ENCODE measurements at regions not wholly inside any gene's neighbourhood (a gene's known extent, or its start where the extent isn't known, plus 50 kb on each side); places are given as distances from the start of the nearest gene placed in this dataset.

GRCh38 chr21:38888991-38889561 is 83.3 kb downstream of the ETS2 start:
- Histone ChIP-seq H3K27me3 (ENCODE audit: insufficient read depth, poor library complexity, severe bottlenecking) (no peaks in the 10 kb centered on the region), H3K4me3 (ENCODE audit: severe bottlenecking) (no peak overlapping the region), H3K36me3 (ENCODE audit: low read depth) (no peaks in the 10 kb centered on the region), H3K27ac (ENCODE audit: poor library complexity, severe bottlenecking) (no peak overlapping the region), H3K9me3 (ENCODE audit: severe bottlenecking) (no peaks in the 10 kb centered on the region), H3K4me1 (ENCODE audit: insufficient read depth, poor library complexity, severe bottlenecking) (no peaks in the 10 kb centered on the region)
- ATAC-seq (ENCODE audit: low read depth): no peak
- DNase-seq (ENCODE audit: low spot score): no peak
- no peak for TF ChIP-seq CTCF (IDR thresholded peaks at IDR 0.05; ENCODE audit: poor library complexity, severe bottlenecking)

GRCh38 chr21:38887749-38888148 is 82.0 kb downstream of the ETS2 start:
- no peak for TF ChIP-seq CTCF (IDR thresholded peaks at IDR 0.05; ENCODE audit: poor library complexity, severe bottlenecking)
- H3K9me3 ChIP-seq (ENCODE audit: severe bottlenecking): no peaks in the 10 kb centered on the region
- no peaks in the 10 kb centered on the region for H3K27me3 ChIP-seq (ENCODE audit: insufficient read depth, poor library complexity, severe bottlenecking)
- no peaks in the 10 kb centered on the region for H3K4me1 ChIP-seq (ENCODE audit: insufficient read depth, poor library complexity, severe bottlenecking)
- H3K27ac ChIP-seq (ENCODE audit: poor library complexity, severe bottlenecking): no peak overlapping the region
- DNase-seq (ENCODE audit: low spot score) (no peak), ATAC-seq (ENCODE audit: low read depth) (no peak)
- no peak overlapping the region for H3K4me3 ChIP-seq (ENCODE audit: severe bottlenecking)
- H3K36me3 ChIP-seq (ENCODE audit: low read depth): no peaks in the 10 kb centered on the region

GRCh38 chr21:38887062-38887686 is 81.4 kb downstream of the ETS2 start:
- H3K36me3 ChIP-seq (ENCODE audit: low read depth): no peaks in the 10 kb centered on the region
- no peak for DNase-seq (ENCODE audit: low spot score)
- no peak overlapping the region for H3K4me3 ChIP-seq (ENCODE audit: severe bottlenecking)
- no peaks in the 10 kb centered on the region for H3K4me1 ChIP-seq (ENCODE audit: insufficient read depth, poor library complexity, severe bottlenecking)
- no peaks in the 10 kb centered on the region for H3K9me3 ChIP-seq (ENCODE audit: severe bottlenecking)
- H3K27ac ChIP-seq (ENCODE audit: poor library complexity, severe bottlenecking): no peak overlapping the region
- no peak for ATAC-seq (ENCODE audit: low read depth)
- TF ChIP-seq CTCF (IDR thresholded peaks at IDR 0.05; ENCODE audit: poor library complexity, severe bottlenecking): no peak
- no peaks in the 10 kb centered on the region for H3K27me3 ChIP-seq (ENCODE audit: insufficient read depth, poor library complexity, severe bottlenecking)

DNA sequence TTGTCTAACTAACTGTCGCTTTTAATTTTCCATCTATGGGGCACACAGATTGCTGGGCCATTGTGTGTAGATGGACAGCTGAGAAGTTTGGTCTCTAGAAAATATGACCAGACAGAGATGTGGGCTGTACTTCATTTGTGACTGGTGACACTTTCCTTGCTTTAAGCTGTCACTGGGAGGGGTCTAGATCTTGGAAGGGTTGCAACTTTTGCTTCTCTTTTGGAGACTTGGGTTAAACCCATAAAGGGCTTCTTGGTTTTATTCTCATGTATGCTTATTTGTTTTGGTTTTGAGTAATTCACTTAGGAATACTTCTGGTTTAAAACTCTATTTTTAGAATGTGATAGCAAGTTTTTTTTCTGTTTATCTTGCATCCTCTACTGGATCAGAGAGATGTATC is 80.2 kb downstream of the ETS2 start:
- Histone ChIP-seq H3K27ac (ENCODE audit: poor library complexity, severe bottlenecking) (no peak overlapping the region), H3K9me3 (ENCODE audit: severe bottlenecking) (peaks cover 3% of the 10 kb centered on the region), H3K4me1 (ENCODE audit: insufficient read depth, poor library complexity, severe bottlenecking) (no peaks in the 10 kb centered on the region), H3K27me3 (ENCODE audit: insufficient read depth, poor library complexity, severe bottlenecking) (no peaks in the 10 kb centered on the region), H3K36me3 (ENCODE audit: low read depth) (no peaks in the 10 kb centered on the region), H3K4me3 (ENCODE audit: severe bottlenecking) (no peak overlapping the region)
- ATAC-seq (ENCODE audit: low read depth): no peak
- DNase-seq (ENCODE audit: low spot score): no peak
- TF ChIP-seq CTCF (IDR thresholded peaks at IDR 0.05; ENCODE audit: poor library complexity, severe bottlenecking): no peak

GRCh38 chr21:38884440-38884839 is 78.7 kb downstream of the ETS2 start:
- DNase-seq (ENCODE audit: low spot score) (no peak), ATAC-seq (ENCODE audit: low read depth) (no peak)
- Histone ChIP-seq H3K4me1 (ENCODE audit: insufficient read depth, poor library complexity, severe bottlenecking) (no peaks in the 10 kb centered on the region), H3K9me3 (ENCODE audit: severe bottlenecking) (peaks cover 3% of the 10 kb centered on the region), H3K27me3 (ENCODE audit: insufficient read depth, poor library complexity, severe bottlenecking) (no peaks in the 10 kb centered on the region), H3K27ac (ENCODE audit: poor library complexity, severe bottlenecking) (no peak overlapping the region), H3K4me3 (ENCODE audit: severe bottlenecking) (no peak overlapping the region), H3K36me3 (ENCODE audit: low read depth) (no peaks in the 10 kb centered on the region)
- no peak for TF ChIP-seq CTCF (IDR thresholded peaks at IDR 0.05; ENCODE audit: poor library complexity, severe bottlenecking)
